HCT116 (cell line): ENCODE measurements at regions not wholly inside any gene's neighbourhood (a gene's known extent, or its start where the extent isn't known, plus 50 kb on each side); places are given as distances from the start of the nearest gene placed in this dataset.

Source experiments
- ATAC-seq: fragments of 200-7000 bp; cut with Tn5 transposase; 2 replicates; pipeline ENCODE4 v1.9.1; 2020; ENCODE audit warnings: mild to moderate bottlenecking, moderate library complexity
- BruUV-seq: library from RNA; stranded (reverse); fragments of 400-500 nt; replicated peaks from 2 replicates; lab custom pipeline; 2021; lab: Mats Ljungman, UMichigan
- CTCF ChIA-PET: fragments of 300-600 bp; sonication (Branson Sonifier 250); formaldehyde crosslinking; loops from one replicate; lab custom pipeline; 2021; ENCODE audit warnings: antibody characterized with exemption; lab: Charles Lee
- POLR2A ChIA-PET: fragments of 300-600, 350-600 bp; sonication (Branson Sonifier 250); formaldehyde crosslinking; loops from one replicate; lab custom pipeline; 2021; ENCODE audit warnings: antibody characterized with exemption; lab: Charles Lee
- RAD21 ChIA-PET, 2 experiments: fragments of 300-600 bp; sonication (Branson Sonifier 250); formaldehyde crosslinking; loops; one replicate each; lab custom pipeline; 2023; ENCODE audit warnings: low total read pairs in 2 of 2; ENCODE audit not compliant: uncharacterized antibody in 2 of 2, unreplicated experiment in 2 of 2, low non-redundant PET in 1 of 2; lab: Charles Lee
- DNase-seq: peaks from one replicate; pipeline ENCODE4 v3.0.0-alpha.2; 2010; ENCODE audit warnings: low read depth, low spot score
- H2AFZ ChIP-seq: fragments of 200-600 bp; shearing (Covaris generic), sonication (generic); 2 replicates; pipeline ENCODE4 v1.6.1; 2017; ENCODE audit warnings: low read depth, mixed run types, mixed read lengths, antibody characterized with exemption, low read length; ENCODE audit not compliant: poor library complexity, severe bottlenecking
- H3K27ac ChIP-seq: 2 replicates; pipeline ENCODE4 v1.5.1; 2012; ENCODE audit warnings: low read depth, low read length
- H3K27me3 ChIP-seq: fragments of 200-600 bp; sonication (generic); 2 replicates; pipeline ENCODE4 v1.6.1; 2016; ENCODE audit warnings: mixed run types, low read length, mixed read lengths; ENCODE audit not compliant: insufficient read depth
- H3K36me3 ChIP-seq, 2 experiments: fragments of 200-500 bp in 1 of 2; fragments of 200-600 bp in 1 of 2; sonication (Bioruptor generic) in 1 of 2; sonication (generic) in 1 of 2; 2 replicates each; pipeline versions ENCODE4 v1.5.1 to v1.6.1; 2014 to 2016; ENCODE audit warnings: low read length in 2 of 2, inconsistent platforms in 1 of 2, mixed read lengths in 1 of 2, mixed run types in 1 of 2; ENCODE audit not compliant: insufficient read depth in 2 of 2, control insufficient read depth in 1 of 2
- H3K4me1 ChIP-seq, 2 experiments: fragments of 200-600 bp in 1 of 2; sonication (generic) in 1 of 2; 2 replicates each; pipeline versions ENCODE4 v1.5.1 to v1.6.1; 2012 to 2017; ENCODE audit warnings: low read length in 2 of 2, inconsistent platforms in 1 of 2, mild to moderate bottlenecking in 1 of 2, mixed read lengths in 1 of 2, mixed run types in 1 of 2, moderate library complexity in 1 of 2; ENCODE audit not compliant: insufficient read depth in 2 of 2, control insufficient read depth in 1 of 2
- H3K4me2 ChIP-seq: fragments of 200-600 bp; sonication (generic); 2 replicates; pipeline ENCODE4 v1.6.1; 2017; ENCODE audit warnings: mixed run types, low read length, mixed read lengths
- H3K4me3 ChIP-seq, 2 experiments: fragments of 200-600 bp in 1 of 2; sonication (generic) in 1 of 2; replicated peaks in 1 of 2; 2 replicates each; pipeline ENCODE4 v1.5.1; 2011 to 2016; ENCODE audit warnings: low read length in 2 of 2, control low read depth in 1 of 2, low read depth in 1 of 2, mild to moderate bottlenecking in 1 of 2, mixed read lengths in 1 of 2, mixed run types in 1 of 2
- H3K79me2 ChIP-seq: fragments of 200-600 bp; sonication (generic); 2 replicates; pipeline ENCODE4 v1.6.1; 2017; ENCODE audit warnings: mild to moderate bottlenecking, mixed run types, low read length, moderate library complexity, mixed read lengths; ENCODE audit not compliant: insufficient read depth
- H3K9ac ChIP-seq: fragments of 200-600 bp; sonication (generic); 2 replicates; pipeline ENCODE4 v1.6.1; 2016; ENCODE audit warnings: low read length, mixed read lengths
- H3K9me2 ChIP-seq: fragments of 200-600 bp; sonication (generic), shearing (Covaris generic); 2 replicates; pipeline ENCODE4 v1.6.1; 2017; ENCODE audit warnings: mixed run types, mild to moderate bottlenecking, moderate library complexity; ENCODE audit not compliant: insufficient read depth
- H3K9me3 ChIP-seq, 2 experiments: fragments of 200-500 bp in 1 of 2; fragments of 200-600 bp in 1 of 2; sonication (Bioruptor generic) in 1 of 2; sonication (generic) in 1 of 2; 2 replicates each; pipeline ENCODE4 v1.6.1; 2014 to 2017; ENCODE audit warnings: low read length in 2 of 2, mixed read lengths in 2 of 2, inconsistent platforms in 1 of 2, low read depth in 1 of 2, mild to moderate bottlenecking in 1 of 2, mixed run types in 1 of 2, moderate library complexity in 1 of 2; ENCODE audit not compliant: control insufficient read depth in 1 of 2, insufficient read depth in 1 of 2
- H4K20me1 ChIP-seq: fragments of 200-600 bp; sonication (generic), shearing (Covaris generic); 2 replicates; pipeline ENCODE4 v1.6.1; 2017; ENCODE audit warnings: mixed run types, mild to moderate bottlenecking, moderate library complexity; ENCODE audit not compliant: insufficient read depth
- CEBPB ChIP-seq: IDR thresholded peaks from 2 replicates; pipeline ENCODE4 v1.6.1; 2012; ENCODE audit warnings: low read depth
- EGR1 ChIP-seq: IDR thresholded peaks from 2 replicates; pipeline ENCODE4 v1.6.1; 2012; ENCODE audit warnings: low read depth
- EZH2 ChIP-seq: fragments of 200-600 bp; sonication (generic); IDR thresholded peaks from 2 replicates; pipeline ENCODE4 v1.6.1; 2017; ENCODE audit warnings: antibody characterized with exemption, mixed run types
- EZH2phosphoT487 ChIP-seq: fragments of 200-600 bp; IDR thresholded peaks from 2 replicates; pipeline ENCODE4 v1.6.1; 2018; ENCODE audit warnings: antibody characterized with exemption, borderline replicate concordance
- FOSL1 ChIP-seq: IDR thresholded peaks from 2 replicates; pipeline ENCODE4 v1.6.1; 2012; ENCODE audit warnings: low read depth
- POLR2AphosphoS5 ChIP-seq: IDR thresholded peaks from 2 replicates; pipeline ENCODE4 v1.6.1; 2011; ENCODE audit warnings: mild to moderate bottlenecking, low read depth, low read length, moderate library complexity
- SIN3A ChIP-seq: IDR thresholded peaks from 2 replicates; pipeline ENCODE4 v1.6.1; 2012; ENCODE audit warnings: low read depth
- SRF ChIP-seq: IDR thresholded peaks from 2 replicates; pipeline ENCODE4 v1.6.1; 2012; ENCODE audit warnings: low read depth
- YY1 ChIP-seq: IDR thresholded peaks from 2 replicates; pipeline ENCODE4 v1.6.1; 2011; ENCODE audit warnings: low read length, low read depth, moderate library complexity, mild to moderate bottlenecking; ENCODE audit not compliant: insufficient replicate concordance; ENCODE audit errors: extremely low read depth
- ZFX ChIP-seq: fragments of 450-650 bp; IDR thresholded peaks from 2 replicates; pipeline ENCODE4 v1.6.1; 2017
- intact Hi-C: fragments of 100-400 bp; cut with micrococcal nuclease; formaldehyde crosslinking; loops from 2 replicates; pipeline ENCODE4 v1.10.0; 2022
- TF ChIP-seq, protein P1 (sequence below): IDR thresholded peaks from 2 replicates; pipeline ENCODE4 v1.6.1; 2012
- TF ChIP-seq, protein P2 (sequence below): IDR thresholded peaks from 2 replicates; pipeline ENCODE4 v1.6.1; 2011; ENCODE audit warnings: mild to moderate bottlenecking, low read length, moderate library complexity; ENCODE audit not compliant: insufficient replicate concordance; ENCODE audit errors: extremely low read depth

DNA sequence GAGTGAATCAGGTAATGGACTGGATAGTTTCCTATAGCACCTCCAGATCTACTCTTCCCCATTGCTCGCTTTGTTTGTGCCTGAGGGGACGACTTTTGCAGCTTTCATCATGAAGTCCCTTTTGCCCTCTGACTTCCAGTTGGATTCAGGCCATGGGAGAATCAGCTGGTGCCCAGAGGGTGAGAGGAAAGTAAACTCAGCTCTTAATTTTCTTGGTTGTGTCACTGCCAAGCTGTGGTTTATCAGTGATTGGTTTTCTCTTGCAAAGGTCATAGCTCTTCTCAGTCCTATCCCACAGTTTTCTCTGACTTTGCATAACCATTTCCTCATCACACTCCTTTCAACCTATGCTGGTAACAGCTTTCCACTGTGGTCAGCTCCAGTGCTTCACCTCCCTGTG is 200.1 kb downstream of the KCNJ2 start:
- Histone ChIP-seq H3K4me1 (no peaks in the 10 kb centered on the region), H3K27ac (no peak overlapping the region), H2AFZ (no peak overlapping the region), H3K79me2 (no peaks in the 10 kb centered on the region), H4K20me1 (no peaks in the 10 kb centered on the region), H3K4me3 (no peak overlapping the region), H3K9me2 (no peaks in the 10 kb centered on the region), H3K27me3 (no peaks in the 10 kb centered on the region), H3K9me3 (peaks cover 6 to 16% of the 10 kb centered on the region in 2 experiments; a peak in 1 of 4 replicates), H3K36me3 (no peaks in the 10 kb centered on the region), H3K9ac (no peak overlapping the region), H3K4me2 (no peak overlapping the region)
- CTCF ChIA-PET = no interaction called here
- TF ChIP-seq SRF (no peak), EZH2 (no peak), POLR2AphosphoS5 (no peak), CEBPB (no peak), EZH2phosphoT487 (no peak), YY1 (no peak), ZFX (no peak), EGR1 (no peak), SIN3A (no peak), FOSL1 (no peak)
- TF ChIP-seq, protein P1, sequence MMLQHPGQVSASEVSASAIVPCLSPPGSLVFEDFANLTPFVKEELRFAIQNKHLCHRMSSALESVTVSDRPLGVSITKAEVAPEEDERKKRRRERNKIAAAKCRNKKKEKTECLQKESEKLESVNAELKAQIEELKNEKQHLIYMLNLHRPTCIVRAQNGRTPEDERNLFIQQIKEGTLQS = no peak
- TF ChIP-seq, protein P2, sequence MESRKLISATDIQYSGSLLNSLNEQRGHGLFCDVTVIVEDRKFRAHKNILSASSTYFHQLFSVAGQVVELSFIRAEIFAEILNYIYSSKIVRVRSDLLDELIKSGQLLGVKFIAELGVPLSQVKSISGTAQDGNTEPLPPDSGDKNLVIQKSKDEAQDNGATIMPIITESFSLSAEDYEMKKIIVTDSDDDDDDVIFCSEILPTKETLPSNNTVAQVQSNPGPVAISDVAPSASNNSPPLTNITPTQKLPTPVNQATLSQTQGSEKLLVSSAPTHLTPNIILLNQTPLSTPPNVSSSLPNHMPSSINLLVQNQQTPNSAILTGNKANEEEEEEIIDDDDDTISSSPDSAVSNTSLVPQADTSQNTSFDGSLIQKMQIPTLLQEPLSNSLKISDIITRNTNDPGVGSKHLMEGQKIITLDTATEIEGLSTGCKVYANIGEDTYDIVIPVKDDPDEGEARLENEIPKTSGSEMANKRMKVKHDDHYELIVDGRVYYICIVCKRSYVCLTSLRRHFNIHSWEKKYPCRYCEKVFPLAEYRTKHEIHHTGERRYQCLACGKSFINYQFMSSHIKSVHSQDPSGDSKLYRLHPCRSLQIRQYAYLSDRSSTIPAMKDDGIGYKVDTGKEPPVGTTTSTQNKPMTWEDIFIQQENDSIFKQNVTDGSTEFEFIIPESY = no peak
- no TSS peak for BruUV-seq
- no peak for DNase-seq
- intact Hi-C loops = no loop called here
- RAD21 ChIA-PET = no interaction called here
- POLR2A ChIA-PET = no interaction called here
- ATAC-seq = no peak
